ENCODE measurements at regions not wholly inside any gene's neighbourhood (a gene's known extent, or its start where the extent isn't known, plus 50 kb on each side); places are given as distances from the start of the nearest gene placed in this dataset.

DNA sequence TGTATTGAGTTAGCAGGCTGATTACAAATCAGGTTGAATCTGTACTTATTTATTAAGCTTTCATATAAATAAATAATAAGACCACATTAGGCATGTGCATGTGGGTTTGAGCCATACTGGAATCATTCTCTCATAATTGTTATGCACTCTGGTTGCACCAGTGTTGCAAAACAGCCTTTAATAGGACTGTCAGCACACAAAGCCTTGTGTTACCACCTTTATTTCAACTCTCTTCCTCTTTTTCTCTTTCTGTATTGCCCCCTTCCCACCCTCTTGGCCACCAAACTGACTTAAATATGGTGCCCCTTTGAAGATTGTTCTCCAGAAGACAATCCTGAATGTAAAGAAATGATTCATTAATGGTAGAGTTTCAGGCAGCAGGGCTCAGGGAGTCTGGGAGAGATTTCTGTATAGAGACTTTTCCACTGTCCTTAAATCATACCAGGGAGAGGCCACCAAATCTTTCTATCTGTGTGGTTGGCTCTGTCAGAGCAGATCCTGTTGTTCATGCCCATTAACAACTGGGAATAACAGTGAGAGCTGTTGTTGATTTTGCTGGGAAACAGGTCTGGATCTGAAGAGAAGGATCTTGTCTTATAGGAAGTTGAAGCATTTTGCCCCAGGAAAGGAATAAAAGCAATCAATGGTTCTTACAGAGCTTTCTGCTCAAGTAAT is 131.6 kb upstream of the SOX4 start:
- H3K27ac ChIP-seq = no peak overlapping the region
- H3K4me1 ChIP-seq = no peaks in the 10 kb centered on the region
- no peaks in the 10 kb centered on the region for H3K27me3 ChIP-seq
- no peaks in the 10 kb centered on the region for H3K36me3 ChIP-seq
- H3K9me3 ChIP-seq = no peaks in the 10 kb centered on the region
- no peak for DNase-seq
- no peak for TF ChIP-seq POLR2A (IDR thresholded peaks at IDR 0.05)
- TF ChIP-seq, protein P1, sequence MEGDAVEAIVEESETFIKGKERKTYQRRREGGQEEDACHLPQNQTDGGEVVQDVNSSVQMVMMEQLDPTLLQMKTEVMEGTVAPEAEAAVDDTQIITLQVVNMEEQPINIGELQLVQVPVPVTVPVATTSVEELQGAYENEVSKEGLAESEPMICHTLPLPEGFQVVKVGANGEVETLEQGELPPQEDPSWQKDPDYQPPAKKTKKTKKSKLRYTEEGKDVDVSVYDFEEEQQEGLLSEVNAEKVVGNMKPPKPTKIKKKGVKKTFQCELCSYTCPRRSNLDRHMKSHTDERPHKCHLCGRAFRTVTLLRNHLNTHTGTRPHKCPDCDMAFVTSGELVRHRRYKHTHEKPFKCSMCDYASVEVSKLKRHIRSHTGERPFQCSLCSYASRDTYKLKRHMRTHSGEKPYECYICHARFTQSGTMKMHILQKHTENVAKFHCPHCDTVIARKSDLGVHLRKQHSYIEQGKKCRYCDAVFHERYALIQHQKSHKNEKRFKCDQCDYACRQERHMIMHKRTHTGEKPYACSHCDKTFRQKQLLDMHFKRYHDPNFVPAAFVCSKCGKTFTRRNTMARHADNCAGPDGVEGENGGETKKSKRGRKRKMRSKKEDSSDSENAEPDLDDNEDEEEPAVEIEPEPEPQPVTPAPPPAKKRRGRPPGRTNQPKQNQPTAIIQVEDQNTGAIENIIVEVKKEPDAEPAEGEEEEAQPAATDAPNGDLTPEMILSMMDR (IDR thresholded peaks at IDR 0.05) = no peak
- H3K4me3 ChIP-seq = no peak overlapping the region

DNA sequence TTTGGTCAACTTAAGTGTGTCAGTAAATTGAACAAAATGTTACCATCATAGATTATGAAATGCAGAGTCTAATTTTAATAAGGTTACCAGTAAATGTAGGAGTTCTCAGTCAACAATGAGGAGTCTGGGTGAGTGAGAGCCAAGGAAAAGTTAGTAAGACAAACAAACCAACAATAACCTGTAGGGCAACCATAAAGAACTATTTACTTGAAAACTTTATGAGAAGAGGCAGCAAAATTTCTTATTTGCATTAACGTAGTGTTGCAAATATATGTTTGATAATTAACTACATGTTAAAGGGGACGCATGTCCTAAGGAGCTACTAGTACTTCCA is 131.1 kb upstream of the SOX4 start:
- no peak overlapping the region for H3K27ac ChIP-seq
- TF ChIP-seq, protein P1 (IDR thresholded peaks at IDR 0.05) = no peak
- TF ChIP-seq POLR2A (IDR thresholded peaks at IDR 0.05) = no peak

DNA sequence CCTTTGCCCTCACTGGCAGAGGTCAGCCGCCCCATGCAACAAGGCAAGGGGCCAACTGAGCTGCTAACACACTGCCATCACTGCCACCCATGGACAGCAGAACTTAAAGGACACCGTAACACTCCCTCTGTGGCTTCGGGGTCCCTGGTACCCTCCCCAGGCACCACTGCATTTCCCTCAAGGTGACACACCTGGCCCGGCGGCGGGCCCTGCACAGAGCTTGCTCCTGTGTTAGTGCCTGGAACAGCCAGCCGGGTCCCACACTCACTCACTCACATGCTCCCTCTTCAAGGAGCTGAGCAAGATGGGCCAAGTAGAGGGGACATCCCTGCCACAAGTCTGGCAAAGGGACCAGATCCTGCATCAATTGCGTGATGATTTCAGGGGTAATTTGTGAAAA is 126.5 kb upstream of the SOX4 start:
- no peak for TF ChIP-seq POLR2A (IDR thresholded peaks at IDR 0.05)
- TF ChIP-seq, protein P1 (IDR thresholded peaks at IDR 0.05) = no peak
- Histone ChIP-seq H3K9me3 (no peaks in the 10 kb centered on the region), H3K27ac (no peak overlapping the region), H3K36me3 (no peaks in the 10 kb centered on the region), H3K4me3 (no peak overlapping the region), H3K27me3 (no peaks in the 10 kb centered on the region), H3K4me1 (no peaks in the 10 kb centered on the region)
- DNase-seq = no peak

More for the DNA sequence above, 131.1 kb upstream of the SOX4 start:
- H3K4me3 ChIP-seq = no peak overlapping the region
- no peaks in the 10 kb centered on the region for H3K27me3 ChIP-seq
- H3K4me1 ChIP-seq = no peaks in the 10 kb centered on the region
- no peaks in the 10 kb centered on the region for H3K36me3 ChIP-seq
- DNase-seq = no peak
- no peaks in the 10 kb centered on the region for H3K9me3 ChIP-seq

DNA sequence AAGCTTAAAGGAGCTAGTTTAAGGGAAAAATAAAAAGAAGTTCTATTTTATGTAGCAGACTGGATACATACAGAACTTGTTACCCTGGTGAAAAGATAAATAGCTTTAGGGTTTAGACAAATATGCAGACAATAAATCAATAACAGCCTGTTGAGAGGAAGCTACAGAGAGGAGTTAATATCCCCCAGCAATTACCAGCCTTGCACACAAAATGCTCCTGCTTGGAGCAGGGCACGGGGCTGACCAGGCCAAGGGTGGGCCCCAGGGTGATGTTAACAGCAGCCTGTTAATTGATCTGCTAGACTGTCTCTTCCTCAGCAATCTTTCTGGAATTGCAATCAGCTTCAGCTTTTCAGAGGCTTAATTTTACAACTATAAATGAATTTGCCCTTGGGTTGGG is 125.1 kb upstream of the SOX4 start:
- Histone ChIP-seq H3K27ac (no peak overlapping the region), H3K4me3 (no peak overlapping the region), H3K36me3 (no peaks in the 10 kb centered on the region), H3K4me1 (no peaks in the 10 kb centered on the region), H3K9me3 (no peaks in the 10 kb centered on the region), H3K27me3 (no peaks in the 10 kb centered on the region)
- DNase-seq = no peak
- TF ChIP-seq, protein P1 (IDR thresholded peaks at IDR 0.05) = no peak
- TF ChIP-seq POLR2A (IDR thresholded peaks at IDR 0.05) = no peak

DNA sequence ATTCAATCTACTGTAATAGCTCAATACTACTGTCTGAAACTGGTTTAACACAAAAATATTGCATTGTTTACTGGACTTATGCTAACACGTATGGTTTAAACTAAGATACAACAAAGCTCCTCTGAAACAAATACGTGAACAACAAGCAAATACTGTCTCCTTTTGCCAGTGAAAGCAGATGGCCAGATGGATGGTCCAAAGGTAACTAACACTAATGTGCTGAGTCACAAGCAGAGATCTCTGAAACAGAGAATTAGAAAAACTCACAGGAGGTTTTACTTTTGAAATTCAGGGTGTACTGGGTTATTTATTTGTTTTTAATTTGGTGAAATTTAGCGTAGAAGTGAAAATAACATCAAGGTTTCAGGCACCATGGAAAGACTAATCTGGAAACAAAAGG is 124.3 kb upstream of the SOX4 start:
- H3K27ac ChIP-seq = no peak overlapping the region
- no peak overlapping the region for H3K4me3 ChIP-seq
- H3K9me3 ChIP-seq = no peaks in the 10 kb centered on the region
- no peak for TF ChIP-seq POLR2A (IDR thresholded peaks at IDR 0.05)
- TF ChIP-seq, protein P1 (IDR thresholded peaks at IDR 0.05) = no peak
- no peaks in the 10 kb centered on the region for H3K27me3 ChIP-seq
- H3K36me3 ChIP-seq = no peaks in the 10 kb centered on the region
- H3K4me1 ChIP-seq = no peaks in the 10 kb centered on the region
- no peak for DNase-seq

DNA sequence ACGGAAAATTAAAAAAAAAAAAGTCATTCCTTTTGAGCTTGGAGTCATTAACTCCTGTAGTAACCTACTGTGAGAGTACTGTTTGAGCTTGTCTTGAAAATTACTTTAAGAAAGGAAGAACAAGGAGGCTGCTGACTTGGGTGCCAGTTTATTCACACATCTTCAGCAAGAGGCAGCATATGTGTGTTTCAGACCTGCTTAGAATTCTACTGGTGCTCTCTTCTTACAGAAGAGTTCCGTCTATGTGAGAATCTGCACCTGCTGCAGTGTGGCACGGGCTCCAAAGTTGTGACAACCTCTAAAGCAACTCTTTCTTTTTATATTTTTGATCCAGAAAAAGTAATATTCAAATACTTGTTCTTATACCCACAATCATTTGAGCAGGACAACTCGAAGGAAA is 117.4 kb upstream of the SOX4 start:
- Histone ChIP-seq H3K4me1 (no peaks in the 10 kb centered on the region), H3K4me3 (no peak overlapping the region), H3K36me3 (no peaks in the 10 kb centered on the region), H3K27me3 (no peaks in the 10 kb centered on the region), H3K27ac (no peak overlapping the region), H3K9me3 (no peaks in the 10 kb centered on the region)
- DNase-seq = no peak
- TF ChIP-seq, protein P1 (IDR thresholded peaks at IDR 0.05) = no peak
- no peak for TF ChIP-seq POLR2A (IDR thresholded peaks at IDR 0.05)

Data from Peyer's patch (tissue), 4 donors.